OCI-LY3 (cell line): ENCODE measurements at regions not wholly inside any gene's neighbourhood (a gene's known extent, or its start where the extent isn't known, plus 50 kb on each side); places are given as distances from the start of the nearest gene placed in this dataset.

ENCODE experiments used
- H2AFZ ChIP-seq: fragments of 200-600, 300-600 bp; shearing (Covaris generic); 2 replicates; pipeline ENCODE4 v1.6.0; 2014; ENCODE audit warnings: antibody characterized with exemption, low read depth, low read length
- H3K27ac ChIP-seq: fragments of 200-600, 300-600 bp; sonication (generic); 2 replicates; pipeline ENCODE4 v1.5.1; 2014; ENCODE audit warnings: mild to moderate bottlenecking, low read length, moderate library complexity, mixed read lengths
- H3K27me3 ChIP-seq: fragments of 200-600, 300-600 bp; sonication (generic); 2 replicates; pipeline ENCODE4 v1.6.1; 2014; ENCODE audit warnings: low read depth, low read length, mixed read lengths
- H3K36me3 ChIP-seq: fragments of 200-600, 300-600 bp; sonication (generic); replicated peaks from 2 replicates; pipeline ENCODE3; 2014; ENCODE audit warnings: low read depth, low read length, mixed read lengths
- H3K4me1 ChIP-seq: fragments of 300-600, 200-600 bp; sonication (generic); 2 replicates; pipeline ENCODE4 v1.6.1; 2014; ENCODE audit warnings: low read length, mixed read lengths
- H3K4me2 ChIP-seq: fragments of 200-600, 300-600 bp; sonication (generic); 2 replicates; pipeline ENCODE4 v1.6.1; 2014; ENCODE audit warnings: low read length, mixed read lengths
- H3K4me3 ChIP-seq: fragments of 300-600, 200-600 bp; sonication (generic); 2 replicates; pipeline ENCODE4 v1.5.1; 2014; ENCODE audit warnings: antibody characterized with exemption, mild to moderate bottlenecking, low read length, moderate library complexity
- H3K79me2 ChIP-seq: fragments of 300-600, 200-600 bp; shearing (Covaris generic); 2 replicates; pipeline ENCODE4 v1.6.1; 2014; ENCODE audit warnings: mild to moderate bottlenecking, low read length, mixed read lengths
- H3K9ac ChIP-seq: fragments of 300-600, 200-600 bp; shearing (Covaris generic); 2 replicates; pipeline ENCODE4 v1.6.0; 2014; ENCODE audit warnings: mild to moderate bottlenecking, low read length, moderate library complexity
- H3K9me3 ChIP-seq: fragments of 200-600, 300-600 bp; shearing (Covaris generic); 2 replicates; pipeline ENCODE4 v1.6.1; 2014; ENCODE audit warnings: low read length, mixed read lengths; ENCODE audit not compliant: insufficient read depth
- H4K20me1 ChIP-seq: fragments of 200-600, 300-600 bp; sonication (generic); 2 replicates; pipeline ENCODE4 v1.6.1; 2016; ENCODE audit warnings: low read length, mixed read lengths; ENCODE audit not compliant: insufficient read depth
- EZH2phosphoT487 ChIP-seq: fragments of 200-600 bp; shearing (Covaris generic); IDR thresholded peaks from 2 replicates; pipeline ENCODE4 v1.6.1; 2018; ENCODE audit warnings: antibody characterized with exemption, mixed run types, low read depth
- TF ChIP-seq, protein P1 (sequence below): fragments of 200-600, 300-600 bp; sonication (generic); IDR thresholded peaks from 2 replicates; pipeline ENCODE4 v1.5.1; 2014; ENCODE audit warnings: antibody characterized with exemption, low read length, low read depth

DNA sequence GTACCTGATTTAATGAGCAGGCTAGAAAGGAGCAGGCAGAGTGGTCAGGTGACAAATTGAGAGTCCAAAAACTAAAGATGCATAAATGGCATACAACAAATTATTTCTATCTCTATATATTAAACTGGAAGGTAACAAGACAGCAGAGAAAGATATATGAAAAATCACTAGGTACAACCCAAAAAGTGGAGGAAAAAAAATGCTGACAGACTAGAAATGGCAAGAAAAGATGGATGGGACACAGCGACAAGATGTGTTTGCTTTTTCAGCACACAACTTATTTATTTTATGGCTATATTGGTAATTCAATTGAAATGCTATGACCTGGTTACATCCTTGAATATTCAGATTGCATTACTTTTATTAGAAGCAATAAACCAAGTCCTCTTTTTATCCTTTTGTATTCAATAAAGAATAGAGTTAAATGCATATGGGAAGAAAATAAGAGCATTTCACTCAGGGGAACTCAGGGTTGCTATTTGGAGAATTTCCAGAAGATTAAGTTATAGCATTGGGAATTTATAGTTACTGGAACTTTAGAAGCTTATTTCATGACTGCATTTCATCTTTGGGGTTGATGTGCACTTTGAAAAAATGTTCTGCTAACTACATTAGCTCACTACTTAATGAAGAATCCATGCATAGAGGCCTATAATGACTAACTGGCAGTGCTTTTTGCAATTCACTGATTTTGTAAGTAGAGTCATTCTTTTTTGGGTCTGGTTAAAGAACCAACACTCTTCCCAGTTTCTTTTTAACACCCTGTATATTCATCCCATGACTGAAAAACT, 566.6 kb upstream of the TUSC1 start:
- Histone ChIP-seq H3K4me3 (no peak overlapping the region), H3K4me1 (no peaks in the 10 kb centered on the region), H3K79me2 (no peaks in the 10 kb centered on the region), H3K36me3 (no peaks in the 10 kb centered on the region), H3K27me3 (no peaks in the 10 kb centered on the region), H3K9me3 (no peaks in the 10 kb centered on the region), H2AFZ (no peak overlapping the region), H4K20me1 (no peaks in the 10 kb centered on the region), H3K9ac (no peak overlapping the region), H3K4me2 (no peak overlapping the region), H3K27ac (no peak overlapping the region)
- TF ChIP-seq, protein P1, sequence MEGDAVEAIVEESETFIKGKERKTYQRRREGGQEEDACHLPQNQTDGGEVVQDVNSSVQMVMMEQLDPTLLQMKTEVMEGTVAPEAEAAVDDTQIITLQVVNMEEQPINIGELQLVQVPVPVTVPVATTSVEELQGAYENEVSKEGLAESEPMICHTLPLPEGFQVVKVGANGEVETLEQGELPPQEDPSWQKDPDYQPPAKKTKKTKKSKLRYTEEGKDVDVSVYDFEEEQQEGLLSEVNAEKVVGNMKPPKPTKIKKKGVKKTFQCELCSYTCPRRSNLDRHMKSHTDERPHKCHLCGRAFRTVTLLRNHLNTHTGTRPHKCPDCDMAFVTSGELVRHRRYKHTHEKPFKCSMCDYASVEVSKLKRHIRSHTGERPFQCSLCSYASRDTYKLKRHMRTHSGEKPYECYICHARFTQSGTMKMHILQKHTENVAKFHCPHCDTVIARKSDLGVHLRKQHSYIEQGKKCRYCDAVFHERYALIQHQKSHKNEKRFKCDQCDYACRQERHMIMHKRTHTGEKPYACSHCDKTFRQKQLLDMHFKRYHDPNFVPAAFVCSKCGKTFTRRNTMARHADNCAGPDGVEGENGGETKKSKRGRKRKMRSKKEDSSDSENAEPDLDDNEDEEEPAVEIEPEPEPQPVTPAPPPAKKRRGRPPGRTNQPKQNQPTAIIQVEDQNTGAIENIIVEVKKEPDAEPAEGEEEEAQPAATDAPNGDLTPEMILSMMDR: no peak
- no peak for TF ChIP-seq EZH2phosphoT487

DNA sequence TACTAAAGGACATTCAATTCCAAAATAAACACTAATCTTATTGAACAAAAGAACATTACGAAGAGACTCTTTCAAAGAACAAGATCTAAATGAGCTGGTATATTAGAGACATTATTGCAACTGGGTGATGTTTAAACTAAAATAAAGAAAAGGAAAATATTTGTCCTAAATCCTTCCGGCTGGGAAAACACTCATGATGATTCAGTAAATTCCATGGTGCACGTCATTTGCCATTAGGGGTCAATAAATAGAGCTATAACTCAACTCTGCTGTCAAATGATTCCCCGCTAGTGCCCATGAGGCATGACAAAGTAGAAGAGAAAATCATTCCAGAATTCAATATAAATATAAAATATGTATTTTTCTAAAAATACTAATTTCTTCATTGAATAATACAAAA, 565.5 kb upstream of the TUSC1 start:
- Histone ChIP-seq H3K79me2 (no peaks in the 10 kb centered on the region), H3K27me3 (no peaks in the 10 kb centered on the region), H2AFZ (no peak overlapping the region), H3K9ac (no peak overlapping the region), H3K4me3 (no peak overlapping the region), H3K4me1 (no peaks in the 10 kb centered on the region), H3K36me3 (no peaks in the 10 kb centered on the region), H3K4me2 (no peak overlapping the region), H3K9me3 (no peaks in the 10 kb centered on the region), H4K20me1 (no peaks in the 10 kb centered on the region), H3K27ac (no peak overlapping the region)
- TF ChIP-seq EZH2phosphoT487: no peak
- TF ChIP-seq, protein P1: no peak

DNA sequence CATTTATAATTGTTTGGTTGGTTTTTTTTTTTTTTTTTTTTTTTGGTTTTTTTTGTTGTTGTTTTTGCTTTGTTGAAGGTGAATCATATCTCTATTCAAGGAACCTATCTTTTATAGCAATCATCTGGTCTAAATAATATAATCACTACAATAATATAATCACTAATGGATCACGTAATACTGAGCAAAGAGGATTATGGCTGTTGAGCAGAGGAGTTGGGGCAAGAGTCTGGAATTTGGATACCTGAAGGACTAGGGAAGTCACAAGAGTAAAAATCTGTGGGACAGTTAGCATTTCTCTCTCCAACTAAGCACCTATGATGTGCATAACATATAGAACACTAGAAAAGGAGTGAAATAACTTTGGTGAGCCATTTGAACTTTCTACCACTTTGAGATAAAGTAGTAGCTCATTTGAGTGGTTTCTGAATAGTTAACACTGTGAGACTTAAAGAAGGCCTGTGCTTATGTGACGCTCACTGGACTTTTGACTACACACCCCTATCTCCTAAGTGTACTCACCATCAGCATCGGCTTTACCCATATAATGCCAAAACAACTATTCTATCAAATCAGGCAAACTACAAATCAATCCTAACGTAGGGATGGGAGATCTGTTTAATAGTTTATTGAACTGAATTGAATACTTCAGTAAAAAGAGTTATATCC, 564.9 kb upstream of the TUSC1 start:
- Histone ChIP-seq H3K9ac (no peak overlapping the region), H3K36me3 (no peaks in the 10 kb centered on the region), H3K4me2 (no peak overlapping the region), H3K4me1 (no peaks in the 10 kb centered on the region), H3K79me2 (no peaks in the 10 kb centered on the region), H3K27me3 (no peaks in the 10 kb centered on the region), H3K27ac (no peak overlapping the region), H4K20me1 (no peaks in the 10 kb centered on the region), H3K4me3 (no peak overlapping the region), H2AFZ (no peak overlapping the region), H3K9me3 (no peaks in the 10 kb centered on the region)
- no peak for TF ChIP-seq EZH2phosphoT487
- TF ChIP-seq, protein P1: no peak

DNA sequence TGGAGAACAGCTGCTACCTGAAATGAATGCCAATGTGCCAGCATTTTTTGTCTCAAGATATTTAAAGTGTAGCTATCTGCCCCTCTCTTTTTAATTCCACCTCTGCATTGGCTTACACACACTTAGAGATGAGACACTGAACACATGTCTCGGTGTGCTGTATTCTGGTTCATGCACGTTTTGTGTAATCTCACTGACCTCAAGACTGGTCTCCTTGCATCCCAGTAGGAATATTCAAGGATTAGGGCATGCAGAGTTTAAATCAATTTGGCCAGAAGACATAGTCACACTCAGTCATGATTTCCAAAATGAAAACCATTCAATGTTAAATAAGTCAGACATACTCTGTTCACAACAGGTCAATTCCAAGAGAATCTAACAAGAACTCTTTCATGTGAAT, 561.8 kb upstream of the TUSC1 start:
- Histone ChIP-seq H4K20me1 (no peaks in the 10 kb centered on the region), H2AFZ (no peak overlapping the region), H3K9ac (no peak overlapping the region), H3K36me3 (no peaks in the 10 kb centered on the region), H3K27ac (no peak overlapping the region), H3K4me3 (no peak overlapping the region), H3K79me2 (no peaks in the 10 kb centered on the region), H3K4me1 (no peaks in the 10 kb centered on the region), H3K27me3 (no peaks in the 10 kb centered on the region), H3K9me3 (no peaks in the 10 kb centered on the region), H3K4me2 (no peak overlapping the region)
- TF ChIP-seq EZH2phosphoT487: no peak
- TF ChIP-seq, protein P1: no peak
